GM19035 (cell line): ENCODE measurements at regions not wholly inside any gene's neighbourhood (a gene's known extent, or its start where the extent isn't known, plus 50 kb on each side); places are given as distances from the start of the nearest gene placed in this dataset.
"Not testable (repeated sequence)": the region's sequence is repeated elsewhere in the genome, so short reads cannot be mapped to it uniquely, and the experiment has no call there.

Experiments
- ATAC-seq: cut with Tn5 transposase; IDR thresholded peaks from one replicate; pipeline ENCODE4 v1.9.1; 2021; ENCODE audit not compliant: unreplicated experiment

- ATAC-seq = no peak
Measured at GRCh38 chr22:49405590-49405989, 422.1 kb downstream of the BRD1 start.

GRCh38 chr22:49404576-49405241 is 423.0 kb downstream of the BRD1 start:
- ATAC-seq = no peak

GRCh38 chr22:49404020-49404419 is 423.7 kb downstream of the BRD1 start:
- no peak for ATAC-seq

- no peak for ATAC-seq
Measured at GRCh38 chr22:49403102-49403501, 424.6 kb downstream of the BRD1 start.

GRCh38 chr22:49402169-49402568 is 425.5 kb downstream of the BRD1 start:
- ATAC-seq = no peak

- ATAC-seq = no peak
Measured at GRCh38 chr22:49400941-49401598, 426.6 kb downstream of the BRD1 start.

- no peak for ATAC-seq
Measured at GRCh38 chr22:49400136-49400940, 427.3 kb downstream of the BRD1 start.

GRCh38 chr22:49398646-49399045 is 429.0 kb downstream of the BRD1 start:
- no peak for ATAC-seq

GRCh38 chr22:49398115-49398514 is 429.6 kb downstream of the BRD1 start:
- ATAC-seq = no peak

- no peak for ATAC-seq
Measured at GRCh38 chr22:49396817-49397216, 430.9 kb downstream of the BRD1 start.

- no peak for ATAC-seq
Measured at GRCh38 chr22:49395617-49396016, 432.1 kb downstream of the BRD1 start.

GRCh38 chr22:49395062-49395461 is 432.6 kb downstream of the BRD1 start:
- not testable (repeated sequence) for ATAC-seq

GRCh38 chr22:49394116-49394785 is 433.4 kb downstream of the BRD1 start:
- ATAC-seq = no peak

GRCh38 chr22:49393526-49393925 is 434.1 kb downstream of the BRD1 start:
- ATAC-seq = no peak

- no peak for ATAC-seq
Measured at GRCh38 chr22:49392841-49393510, 434.7 kb downstream of the BRD1 start.

- ATAC-seq = no peak
Measured at GRCh38 chr22:49392247-49392646, 435.4 kb downstream of the BRD1 start.

GRCh38 chr22:49391436-49391835 is 436.2 kb downstream of the BRD1 start:
- ATAC-seq = no peak

GRCh38 chr22:49390954-49391353 is 436.7 kb downstream of the BRD1 start:
- ATAC-seq = no peak

GRCh38 chr22:49383909-49384308 is 443.8 kb downstream of the BRD1 start:
- ATAC-seq = not testable (repeated sequence)

GRCh38 chr22:49382451-49382735 is 445.3 kb downstream of the BRD1 start:
- no peak for ATAC-seq
